ENCODE measurements at regions not wholly inside any gene's neighbourhood (a gene's known extent, or its start where the extent isn't known, plus 50 kb on each side); places are given as distances from the start of the nearest gene placed in this dataset.

DNA sequence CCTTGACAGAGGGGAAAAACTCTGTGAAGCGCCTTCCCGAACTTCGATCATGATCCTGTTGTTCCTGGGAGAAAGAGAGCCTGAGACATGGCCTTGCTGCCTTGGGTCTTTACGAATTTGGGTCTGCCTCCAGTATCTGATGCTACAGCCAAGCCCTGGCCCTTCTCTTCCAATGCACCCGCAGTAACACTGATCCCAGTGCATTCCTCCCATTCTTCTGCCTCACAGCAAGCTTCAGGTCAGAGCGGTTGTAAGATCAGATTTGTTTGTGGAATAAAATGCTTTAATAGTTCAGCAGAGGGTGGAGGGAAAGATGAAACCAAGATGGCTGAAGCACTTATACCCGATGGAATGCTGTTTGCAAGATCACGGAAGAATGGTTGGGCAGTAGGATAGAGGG is 196.7 kb upstream of the SIX2 start:
- TF ChIP-seq POLR2A (IDR thresholded peaks at IDR 0.05) (no peak), CTCF (IDR thresholded peaks at IDR 0.05) (no peak), POLR2AphosphoS5 (IDR thresholded peaks at IDR 0.05) (no peak)

Data from suprapubic skin (tissue), 4 donors.